GM18499 (cell line): ENCODE measurements at regions not wholly inside any gene's neighbourhood (a gene's known extent, or its start where the extent isn't known, plus 50 kb on each side); places are given as distances from the start of the nearest gene placed in this dataset.

ENCODE experiments used
- ATAC-seq: cut with Tn5 transposase; IDR thresholded peaks from one replicate; pipeline ENCODE4 v1.9.1; 2021; ENCODE audit warnings: moderate number of reproducible peaks; ENCODE audit not compliant: insufficient read depth, unreplicated experiment

GRCh38 chr13:47472516-47472915, 528.6 kb downstream of the SUCLA2 start:
- no peak for ATAC-seq

- no peak for ATAC-seq
Observed at GRCh38 chr13:47463726-47464125, 537.3 kb downstream of the SUCLA2 start.

GRCh38 chr13:47463002-47463401, 538.1 kb downstream of the SUCLA2 start:
- ATAC-seq, result no peak

- no peak for ATAC-seq
Observed at GRCh38 chr13:47461816-47462215, 539.3 kb downstream of the SUCLA2 start.

GRCh38 chr13:47459512-47459911, 541.6 kb downstream of the SUCLA2 start:
- ATAC-seq, result no peak

GRCh38 chr13:47457626-47458025, 543.4 kb downstream of the SUCLA2 start:
- no peak for ATAC-seq

GRCh38 chr13:47455626-47456025, 545.4 kb downstream of the SUCLA2 start:
- ATAC-seq, result no peak

- no peak for ATAC-seq
Observed at GRCh38 chr13:47454986-47455385, 546.1 kb downstream of the SUCLA2 start.

- no peak for ATAC-seq
Observed at GRCh38 chr13:47437406-47437805, 540.6 kb upstream of the HTR2A start.

GRCh38 chr13:47433461-47434005, 536.7 kb upstream of the HTR2A start:
- no peak for ATAC-seq

- ATAC-seq, result no peak
Observed at GRCh38 chr13:47426126-47426849, 529.4 kb upstream of the HTR2A start.

- ATAC-seq, result no peak
Observed at GRCh38 chr13:47421525-47421924, 524.7 kb upstream of the HTR2A start.

GRCh38 chr13:47420568-47420967, 523.7 kb upstream of the HTR2A start:
- no peak for ATAC-seq

- ATAC-seq, result no peak
Observed at GRCh38 chr13:47420020-47420419, 523.2 kb upstream of the HTR2A start.

- ATAC-seq, result no peak
Observed at GRCh38 chr13:47418206-47418920, 521.5 kb upstream of the HTR2A start.

GRCh38 chr13:47417485-47417884, 520.6 kb upstream of the HTR2A start:
- no peak for ATAC-seq

- no peak for ATAC-seq
Observed at GRCh38 chr13:47415048-47415447, 518.2 kb upstream of the HTR2A start.

GRCh38 chr13:47413526-47413925, 516.7 kb upstream of the HTR2A start:
- ATAC-seq, result no peak

GRCh38 chr13:47413112-47413511, 516.3 kb upstream of the HTR2A start:
- ATAC-seq, result no peak

- no peak for ATAC-seq
Observed at GRCh38 chr13:47409778-47410177, 512.9 kb upstream of the HTR2A start.

- no peak for ATAC-seq
Observed at GRCh38 chr13:47408546-47409319, 511.9 kb upstream of the HTR2A start.
